PC-9 (cell line): ENCODE measurements at regions not wholly inside any gene's neighbourhood (a gene's known extent, or its start where the extent isn't known, plus 50 kb on each side); places are given as distances from the start of the nearest gene placed in this dataset.
"Not testable (repeated sequence)": the region's sequence is repeated elsewhere in the genome, so short reads cannot be mapped to it uniquely, and the experiment has no call there.

ENCODE experiments used
- BruUV-seq: library from RNA; stranded (reverse); fragments of 400-500 nt; replicated peaks from 2 replicates; lab custom pipeline; 2021; lab: Mats Ljungman, UMichigan
- CTCF ChIA-PET: fragments of 300-600 bp; sonication (Branson Sonifier 250); formaldehyde crosslinking; loops from one replicate; lab custom pipeline; 2022; ENCODE audit warnings: antibody characterized with exemption; lab: Charles Lee
- POLR2A ChIA-PET: fragments of 300-600 bp; sonication (Branson Sonifier 250); formaldehyde crosslinking; loops from one replicate; lab custom pipeline; 2022; ENCODE audit warnings: antibody characterized with exemption; ENCODE audit not compliant: unreplicated experiment; lab: Charles Lee
- DNase-seq, 2 experiments: peaks; one replicate each; pipeline versions ENCODE4 v3.0.0 to v3.0.0-alpha.2; 2015 to 2022; ENCODE audit warnings: mixed read lengths in 1 of 2
- H2AFZ ChIP-seq: fragments of 200-600 bp; sonication (generic); 2 replicates; pipeline ENCODE4 v1.8.1; 2017; ENCODE audit warnings: antibody characterized with exemption
- H3F3A ChIP-seq: fragments of 200-600 bp; sonication (generic); 2 replicates; pipeline ENCODE4 v1.8.1; 2017; ENCODE audit warnings: antibody characterized with exemption, mild to moderate bottlenecking, low read depth; ENCODE audit not compliant: insufficient read depth
- H3K27ac ChIP-seq: fragments of 200-600 bp; sonication (generic); 2 replicates; pipeline ENCODE4 v1.6.1; 2016; ENCODE audit warnings: mixed run types
- H3K27me3 ChIP-seq: fragments of 200-600 bp; sonication (generic); 2 replicates; pipeline ENCODE4 v1.6.1; 2016; ENCODE audit warnings: low read depth, mixed run types; ENCODE audit not compliant: insufficient read depth
- H3K36me3 ChIP-seq: fragments of 200-600 bp; sonication (generic); 2 replicates; pipeline ENCODE4 v1.6.1; 2016; ENCODE audit warnings: low read depth, mixed run types
- H3K4me1 ChIP-seq: fragments of 200-600 bp; sonication (generic); replicated peaks from 2 replicates; pipeline ENCODE4 v1.6.1; 2016; ENCODE audit warnings: mixed run types; ENCODE audit not compliant: insufficient read depth
- H3K4me2 ChIP-seq: fragments of 200-600 bp; sonication (generic); 2 replicates; pipeline ENCODE4 v1.6.1; 2017; ENCODE audit warnings: mixed run types
- H3K4me3 ChIP-seq: fragments of 200-600 bp; sonication (generic); 2 replicates; pipeline ENCODE4 v1.6.1; 2016; ENCODE audit warnings: mixed run types
- H3K79me2 ChIP-seq: fragments of 200-600 bp; sonication (generic); 2 replicates; pipeline ENCODE4 v1.6.1; 2017; ENCODE audit warnings: low read depth, mixed run types
- H3K9me2 ChIP-seq: fragments of 200-600 bp; sonication (generic); 2 replicates; pipeline ENCODE4 v1.8.1; 2017; ENCODE audit warnings: mild to moderate bottlenecking; ENCODE audit not compliant: insufficient read depth
- H3K9me3 ChIP-seq: fragments of 200-600 bp; sonication (generic); 2 replicates; pipeline ENCODE4 v1.8.1; 2016; ENCODE audit warnings: low read depth; ENCODE audit not compliant: insufficient read depth
- H4K20me1 ChIP-seq: fragments of 200-600 bp; sonication (generic); 2 replicates; pipeline ENCODE4 v1.8.1; 2017; ENCODE audit not compliant: insufficient read depth
- EZH2 ChIP-seq: fragments of 200-600 bp; sonication (generic); IDR thresholded peaks from 2 replicates; pipeline ENCODE4 v1.8.0; 2017; ENCODE audit warnings: antibody characterized with exemption, low read depth
- intact Hi-C: fragments of 100-400 bp; cut with micrococcal nuclease; formaldehyde crosslinking; loops from one replicate; pipeline ENCODE4 v1.10.0; 2022; ENCODE audit not compliant: unreplicated experiment
- TF ChIP-seq, protein P1 (sequence below): fragments of 200-600 bp; sonication (generic); conservative IDR thresholded peaks from 2 replicates; pipeline ENCODE4 v1.6.1; 2017; ENCODE audit warnings: mixed run types, antibody characterized with exemption, mild to moderate bottlenecking, moderate library complexity

DNA sequence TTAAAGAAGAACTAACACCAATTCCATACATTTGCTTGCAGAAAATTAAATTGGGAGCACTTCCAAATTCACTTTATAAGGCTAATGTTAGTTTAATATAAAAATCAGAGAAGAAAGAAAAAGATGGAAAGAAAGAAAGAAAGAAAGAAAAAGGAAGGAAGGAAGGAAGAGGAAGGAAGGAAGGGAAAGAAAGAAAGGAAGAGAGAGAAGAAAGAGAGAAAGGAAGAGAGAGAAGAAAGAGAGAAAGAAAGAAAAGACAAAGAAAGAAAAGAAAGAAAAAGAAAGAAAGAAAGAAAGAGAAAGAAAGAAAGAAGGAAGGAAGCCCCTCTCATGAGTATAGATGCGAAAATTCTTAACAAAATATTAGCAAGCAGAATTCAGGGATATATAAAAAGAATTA, 267.7 kb downstream of the RPAP3 start:
- H3K79me2 ChIP-seq = no peaks in the 10 kb centered on the region
- no TSS peak for BruUV-seq
- no peak overlapping the region for H3K27ac ChIP-seq
- ChIA-PET CTCF (no interaction called here), POLR2A (no interaction called here)
- no peak overlapping the region for H3K4me2 ChIP-seq
- H3F3A ChIP-seq = no peaks in the 10 kb centered on the region
- H3K27me3 ChIP-seq = no peaks in the 10 kb centered on the region
- no peaks in the 10 kb centered on the region; the same call in none of the 2 replicates for H3K9me3 ChIP-seq
- no peaks in the 10 kb centered on the region for H4K20me1 ChIP-seq
- H3K4me1 ChIP-seq = no peaks in the 10 kb centered on the region
- no peak overlapping the region for H2AFZ ChIP-seq
- H3K36me3 ChIP-seq = no peaks in the 10 kb centered on the region
- TF ChIP-seq, protein P1, sequence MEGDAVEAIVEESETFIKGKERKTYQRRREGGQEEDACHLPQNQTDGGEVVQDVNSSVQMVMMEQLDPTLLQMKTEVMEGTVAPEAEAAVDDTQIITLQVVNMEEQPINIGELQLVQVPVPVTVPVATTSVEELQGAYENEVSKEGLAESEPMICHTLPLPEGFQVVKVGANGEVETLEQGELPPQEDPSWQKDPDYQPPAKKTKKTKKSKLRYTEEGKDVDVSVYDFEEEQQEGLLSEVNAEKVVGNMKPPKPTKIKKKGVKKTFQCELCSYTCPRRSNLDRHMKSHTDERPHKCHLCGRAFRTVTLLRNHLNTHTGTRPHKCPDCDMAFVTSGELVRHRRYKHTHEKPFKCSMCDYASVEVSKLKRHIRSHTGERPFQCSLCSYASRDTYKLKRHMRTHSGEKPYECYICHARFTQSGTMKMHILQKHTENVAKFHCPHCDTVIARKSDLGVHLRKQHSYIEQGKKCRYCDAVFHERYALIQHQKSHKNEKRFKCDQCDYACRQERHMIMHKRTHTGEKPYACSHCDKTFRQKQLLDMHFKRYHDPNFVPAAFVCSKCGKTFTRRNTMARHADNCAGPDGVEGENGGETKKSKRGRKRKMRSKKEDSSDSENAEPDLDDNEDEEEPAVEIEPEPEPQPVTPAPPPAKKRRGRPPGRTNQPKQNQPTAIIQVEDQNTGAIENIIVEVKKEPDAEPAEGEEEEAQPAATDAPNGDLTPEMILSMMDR = no peak
- no peak for TF ChIP-seq EZH2
- no peak overlapping the region for H3K4me3 ChIP-seq
- no peaks in the 10 kb centered on the region for H3K9me2 ChIP-seq
- no peak for DNase-seq
- intact Hi-C loops = no loop called here

DNA sequence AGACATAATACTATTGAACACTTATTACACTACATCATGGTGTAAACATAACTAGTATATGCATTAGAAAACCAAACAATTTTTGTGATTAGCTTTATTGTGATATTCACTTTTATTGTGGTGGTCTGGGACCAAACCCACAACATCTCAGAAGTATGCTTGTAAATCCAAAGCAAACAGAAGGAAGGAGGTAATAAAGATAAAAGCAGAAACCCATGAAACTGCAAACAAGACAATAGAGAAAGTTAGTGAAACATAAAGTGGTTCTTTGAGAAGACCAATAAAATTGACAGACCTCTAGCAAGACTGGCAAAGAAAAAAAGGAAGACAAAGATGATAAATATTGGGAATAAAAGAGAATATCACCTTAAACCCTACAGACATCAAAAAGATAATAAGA, 268.3 kb downstream of the RPAP3 start:
- H3K79me2 ChIP-seq = no peaks in the 10 kb centered on the region
- no peak overlapping the region for H3K4me2 ChIP-seq
- H3K4me3 ChIP-seq = no peak overlapping the region
- POLR2A ChIA-PET = no interaction called here
- no peaks in the 10 kb centered on the region for H3K9me2 ChIP-seq
- no peaks in the 10 kb centered on the region for H4K20me1 ChIP-seq
- no peak overlapping the region for H2AFZ ChIP-seq
- no peak for TF ChIP-seq EZH2
- TF ChIP-seq, protein P1 = no peak
- no peak for DNase-seq
- intact Hi-C loops = no loop called here
- CTCF ChIA-PET = no interaction called here
- BruUV-seq = no TSS peak
- no peaks in the 10 kb centered on the region for H3K36me3 ChIP-seq
- no peaks in the 10 kb centered on the region for H3K27me3 ChIP-seq
- no peak overlapping the region for H3K27ac ChIP-seq
- no peaks in the 10 kb centered on the region for H3F3A ChIP-seq
- no peaks in the 10 kb centered on the region; the same call in none of the 2 replicates for H3K9me3 ChIP-seq
- H3K4me1 ChIP-seq = no peaks in the 10 kb centered on the region

DNA sequence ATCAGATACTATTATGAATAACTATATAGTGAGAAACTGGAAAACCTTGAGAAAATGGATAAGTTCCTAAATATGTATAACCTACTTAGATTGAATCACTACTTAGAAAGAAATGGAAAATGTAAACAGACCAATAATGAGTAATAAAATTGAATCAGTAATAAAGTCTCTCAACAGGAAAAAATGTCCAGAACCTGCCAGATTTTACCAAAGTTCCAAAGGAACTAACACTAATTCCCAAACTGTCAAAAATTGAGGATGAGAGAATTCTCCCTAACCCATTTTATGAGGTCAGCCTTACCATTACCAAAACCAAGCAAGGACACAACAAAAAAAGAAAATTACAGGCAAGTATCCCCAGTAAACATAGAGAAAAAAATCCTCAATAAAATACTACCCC, 272.0 kb downstream of the RPAP3 start:
- no peaks in the 10 kb centered on the region for H3K79me2 ChIP-seq

DNA sequence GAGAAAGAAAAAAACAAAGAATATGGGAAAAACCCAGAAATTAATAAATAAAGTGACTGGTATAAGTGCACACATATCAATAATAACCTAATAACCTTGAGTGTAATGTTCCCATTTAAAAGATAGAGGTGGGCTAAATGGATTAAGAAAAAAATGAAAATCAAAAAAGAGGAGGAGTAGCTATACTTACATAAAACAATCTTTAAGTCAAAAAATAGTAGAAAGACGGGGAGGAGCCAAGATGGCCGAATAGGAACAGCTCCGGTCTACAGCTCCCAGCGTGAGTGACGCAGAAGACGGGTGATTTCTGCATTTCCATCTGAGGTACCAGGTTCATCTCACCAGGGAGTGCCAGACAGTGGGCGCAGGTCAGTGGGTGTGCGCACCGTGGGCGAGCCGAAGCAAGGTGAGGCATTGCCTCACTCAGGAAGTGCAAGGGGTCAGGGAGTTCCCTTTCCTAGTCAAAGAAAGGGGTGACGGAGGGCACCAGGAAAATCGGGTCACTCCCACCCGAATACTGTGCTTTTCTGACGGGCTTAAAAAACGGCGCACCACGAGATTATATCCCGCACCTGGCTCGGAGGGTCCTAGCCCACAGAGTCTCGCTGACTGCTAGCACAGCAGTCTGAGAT, 279.0 kb downstream of the RPAP3 start:
- BruUV-seq, H3K9me3 ChIP-seq, H3K9me2 ChIP-seq, H3K4me3 ChIP-seq, H3K4me2 ChIP-seq, POLR2A ChIA-PET, H2AFZ ChIP-seq, CTCF ChIA-PET, H3K27ac ChIP-seq, H3K27me3 ChIP-seq, H3K4me1 ChIP-seq, DNase-seq, H3K36me3 ChIP-seq, H3F3A ChIP-seq, intact Hi-C loops, H3K79me2 ChIP-seq, H4K20me1 ChIP-seq: not testable (repeated sequence)

More for the DNA sequence above, 272.0 kb downstream of the RPAP3 start:
- H3K36me3 ChIP-seq = no peaks in the 10 kb centered on the region
- BruUV-seq = no TSS peak
- H3K27ac ChIP-seq = no peak overlapping the region
- DNase-seq = no peak
- H3K27me3 ChIP-seq = no peaks in the 10 kb centered on the region
- ChIA-PET POLR2A (no interaction called here), CTCF (no interaction called here)
- H2AFZ ChIP-seq = no peak overlapping the region
- H3K9me2 ChIP-seq = no peaks in the 10 kb centered on the region
- no peak overlapping the region for H3K4me3 ChIP-seq
- H4K20me1 ChIP-seq = no peaks in the 10 kb centered on the region
- TF ChIP-seq, protein P1 = no peak
- TF ChIP-seq EZH2 = no peak
- intact Hi-C loops = no loop called here
- no peaks in the 10 kb centered on the region for H3F3A ChIP-seq
- no peak overlapping the region for H3K4me2 ChIP-seq
- no peaks in the 10 kb centered on the region for H3K4me1 ChIP-seq
- H3K9me3 ChIP-seq = no peaks in the 10 kb centered on the region; the same call in 1 of the 2 replicates
